ENCODE measurements at regions not wholly inside any gene's neighbourhood (a gene's known extent, or its start where the extent isn't known, plus 50 kb on each side); places are given as distances from the start of the nearest gene placed in this dataset.

- TF ChIP-seq EZH2phosphoT487 (IDR thresholded peaks at IDR 0.05), result no peak
- no peak for TF ChIP-seq CTCF (IDR thresholded peaks at IDR 0.05)
- no peak for TF ChIP-seq EZH2 (IDR thresholded peaks at IDR 0.05)
Measured at GRCh38 chrX:10089378-10089795, 67.4 kb upstream of the CLCN4 start.
